EL (cell line): ENCODE measurements at regions not wholly inside any gene's neighbourhood (a gene's known extent, or its start where the extent isn't known, plus 50 kb on each side); places are given as distances from the start of the nearest gene placed in this dataset.
"Not testable (repeated sequence)": the region's sequence is repeated elsewhere in the genome, so short reads cannot be mapped to it uniquely, and the experiment has no call there.

Source experiments
- DNase-seq: peaks from one replicate; pipeline ENCODE4 v3.0.0-alpha.2; 2016

GRCh38 chr13:110811008-110811720 lies 97.7 kb downstream of the ING1 start:
- no peak for DNase-seq

- no peak for DNase-seq
These were observed 98.2 kb downstream of the ING1 start for GRCh38 chr13:110811771-110812120.

- no peak for DNase-seq
These were observed 98.8 kb downstream of the ING1 start for GRCh38 chr13:110812121-110812868.

- no peak for DNase-seq
These were observed 99.6 kb downstream of the ING1 start for GRCh38 chr13:110812869-110813645.

GRCh38 chr13:110813646-110814624 lies 100.4 kb downstream of the ING1 start:
- DNase-seq = no peak

- DNase-seq = no peak
These were observed 99.2 kb downstream of the ANKRD10 start for GRCh38 chr13:110815471-110816204.

- no peak for DNase-seq
These were observed 98.4 kb downstream of the ANKRD10 start for GRCh38 chr13:110816500-110816899.

GRCh38 chr13:110817143-110817542 lies 97.7 kb downstream of the ANKRD10 start:
- no peak for DNase-seq

GRCh38 chr13:110818747-110819146 lies 96.1 kb downstream of the ANKRD10 start:
- no peak for DNase-seq

- DNase-seq = peak; percentile 70
These were observed 95.5 kb downstream of the ANKRD10 start for GRCh38 chr13:110819203-110820014.

GRCh38 chr13:110820322-110820721 lies 94.5 kb downstream of the ANKRD10 start:
- DNase-seq = no peak

- not testable (repeated sequence) for DNase-seq
These were observed 92.8 kb downstream of the ANKRD10 start for GRCh38 chr13:110821837-110822668.

GRCh38 chr13:110822669-110822945 lies 92.3 kb downstream of the ANKRD10 start:
- DNase-seq = no peak

- DNase-seq = no peak
These were observed 90.1 kb downstream of the ANKRD10 start for GRCh38 chr13:110824702-110825300.

GRCh38 chr13:110825516-110825915 lies 89.4 kb downstream of the ANKRD10 start:
- no peak for DNase-seq

GRCh38 chr13:110826101-110826500 lies 88.8 kb downstream of the ANKRD10 start:
- DNase-seq = no peak

GRCh38 chr13:110826861-110827672 lies 87.8 kb downstream of the ANKRD10 start:
- no peak for DNase-seq
